ENCODE measurements at regions not wholly inside any gene's neighbourhood (a gene's known extent, or its start where the extent isn't known, plus 50 kb on each side); places are given as distances from the start of the nearest gene placed in this dataset.

DNA sequence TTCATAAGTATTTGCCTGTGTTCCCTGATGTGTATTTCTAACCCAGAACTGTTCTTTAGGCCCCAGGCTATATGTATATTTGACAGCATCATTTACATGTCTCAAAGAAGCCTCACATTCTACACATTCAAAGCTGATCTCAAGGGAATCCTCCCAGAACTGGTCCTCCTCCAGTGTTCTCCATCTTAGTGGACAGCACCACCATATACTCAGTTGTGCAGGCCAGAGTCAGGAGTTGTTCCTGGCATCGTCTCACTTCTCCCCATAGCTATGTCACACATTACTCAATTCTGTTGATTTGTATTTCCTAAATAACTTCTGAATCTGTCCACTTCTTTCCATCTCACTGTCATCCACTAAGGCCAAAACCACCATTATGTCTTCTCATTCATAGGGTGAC is 82.8 kb upstream of the TRPC3 start:
- no peak for DNase-seq (ENCODE audit: low read depth)

DNA sequence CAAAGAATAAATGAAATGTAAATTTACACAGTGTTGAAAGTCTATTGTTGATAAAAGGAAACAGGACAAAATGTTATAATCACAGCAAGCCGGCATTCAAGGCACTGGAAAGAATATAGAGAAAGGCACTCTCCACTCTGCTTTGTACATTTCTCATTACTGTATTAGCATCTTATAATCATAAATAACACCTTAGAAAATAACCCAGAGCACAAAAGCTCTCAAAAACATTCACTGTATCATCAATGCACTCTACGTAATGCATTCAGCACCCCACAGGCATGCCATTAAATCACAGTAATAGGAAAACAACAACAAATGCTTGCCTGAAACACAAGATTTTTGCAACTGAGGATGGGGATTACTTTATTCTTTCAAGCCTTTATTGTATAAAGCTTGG is 75.3 kb upstream of the TRPC3 start:
- no peak for DNase-seq (ENCODE audit: low read depth)

DNA sequence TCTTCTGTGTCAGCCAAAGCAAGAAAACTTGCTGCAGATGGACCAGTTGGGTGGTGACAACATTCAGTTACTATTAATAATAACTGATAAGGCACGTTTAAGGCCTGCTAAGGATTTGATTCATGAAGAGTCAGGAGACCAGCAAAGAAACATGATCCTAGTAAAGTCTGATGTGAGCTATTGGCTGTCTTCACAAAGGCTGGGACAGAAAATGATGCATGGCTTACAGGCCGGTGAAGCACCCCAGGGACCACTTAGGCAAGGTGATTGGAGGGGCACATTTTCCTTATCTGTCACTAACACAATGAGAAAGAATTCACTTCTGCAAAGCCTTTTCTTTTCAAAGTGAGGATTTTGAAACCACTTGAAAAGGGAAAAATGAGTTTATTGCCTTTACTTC is 65.4 kb upstream of the TRPC3 start:
- DNase-seq (ENCODE audit: low read depth), result no peak

DNA sequence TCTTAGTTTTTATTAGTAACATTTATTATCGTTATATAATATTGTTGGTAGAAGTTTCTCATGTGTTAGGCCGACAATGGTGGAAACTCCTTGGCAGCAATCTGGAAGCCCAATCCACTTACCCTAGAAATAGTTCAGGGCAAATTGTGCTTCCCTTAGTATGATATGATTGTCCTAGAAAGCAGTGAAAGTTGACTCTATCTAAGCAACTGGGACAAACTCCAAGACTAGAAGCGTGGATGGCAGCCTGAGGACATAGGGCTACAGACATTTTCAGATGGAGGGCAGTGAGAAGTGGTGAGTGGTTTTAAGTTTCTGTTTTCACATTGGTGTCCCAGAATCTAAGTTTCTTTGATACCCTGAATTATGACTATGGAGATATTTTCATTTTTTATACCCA is 63.3 kb upstream of the TRPC3 start:
- DNase-seq (ENCODE audit: low read depth), result no peak

DNA sequence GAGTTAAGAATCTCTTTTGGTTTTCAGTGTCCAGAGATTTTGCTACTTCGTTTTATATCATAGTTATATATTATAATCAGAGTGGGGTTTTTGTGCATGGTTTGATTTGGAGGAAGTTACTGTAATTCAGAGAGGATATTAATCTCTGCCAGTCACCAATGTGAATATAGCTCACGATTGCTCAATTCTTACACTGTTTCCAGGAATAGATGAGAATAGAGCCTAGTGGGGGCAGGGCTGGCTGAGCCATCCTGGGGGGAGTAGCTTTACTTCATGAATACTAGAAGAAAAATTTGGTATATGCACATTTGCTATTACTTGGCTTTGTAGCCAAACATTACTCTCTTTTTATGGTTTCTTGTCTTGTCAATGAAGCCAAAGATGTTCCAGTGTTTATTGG is 60.9 kb upstream of the TRPC3 start:
- peak; percentile 30 for DNase-seq (ENCODE audit: low read depth)

DNA sequence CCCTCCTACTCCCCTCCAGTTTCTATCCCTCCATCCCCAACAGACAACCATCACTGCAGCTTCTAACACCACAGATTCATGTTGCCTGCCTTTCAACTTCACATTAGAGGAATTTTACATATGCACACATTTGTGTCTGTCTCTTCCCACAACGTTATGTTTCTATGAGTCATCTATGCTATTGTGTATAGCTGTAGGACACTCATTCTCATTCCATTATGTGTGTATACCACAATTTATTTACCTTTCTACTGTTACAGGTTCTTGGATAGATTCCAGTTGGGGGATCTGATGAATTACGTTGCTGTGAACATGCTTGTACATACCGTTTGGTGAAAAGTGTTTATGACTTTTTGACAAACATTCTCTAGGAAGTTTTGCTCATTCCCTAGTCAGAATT is 58.8 kb upstream of the TRPC3 start:
- peak; percentile 38 for DNase-seq (ENCODE audit: low read depth)

DNA sequence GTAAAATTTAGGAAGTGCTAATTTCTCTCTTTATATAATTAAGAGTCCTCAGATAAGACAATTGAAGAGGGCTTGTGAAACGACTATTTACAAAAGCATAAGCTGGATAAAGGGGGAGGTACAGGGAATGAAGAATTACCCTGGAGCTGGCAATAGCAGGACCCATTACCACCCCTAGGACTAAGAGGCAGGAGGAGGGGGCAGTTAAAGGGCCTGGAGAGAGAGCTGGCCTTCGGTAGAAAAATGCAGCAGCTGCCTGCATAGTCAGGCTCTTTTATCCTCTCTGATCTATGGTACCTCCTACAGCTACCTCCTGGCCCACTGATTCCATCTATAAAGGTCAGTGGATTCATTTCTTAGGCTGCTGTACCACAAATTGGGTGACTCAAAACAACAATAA is 57.7 kb upstream of the TRPC3 start:
- no peak for DNase-seq (ENCODE audit: low read depth)

DNA sequence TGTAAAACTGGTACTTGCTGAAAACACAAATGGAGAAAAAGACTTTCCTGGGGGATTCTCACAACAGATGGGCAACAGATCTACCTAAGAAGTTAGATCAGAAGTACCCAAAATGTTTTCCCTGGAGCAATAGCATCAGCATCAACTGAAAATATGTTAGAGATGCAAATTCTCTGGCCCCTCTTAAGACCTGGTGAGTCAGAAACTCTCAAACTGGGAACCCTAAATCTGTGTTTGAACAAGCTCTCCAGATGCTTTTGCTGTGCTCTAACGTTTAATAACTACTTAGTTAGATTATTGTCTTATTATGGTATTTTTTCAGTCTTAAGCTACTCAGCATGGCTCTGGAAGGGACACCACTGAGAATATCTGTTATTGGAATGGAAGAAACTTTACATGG is 55.2 kb upstream of the TRPC3 start:
- DNase-seq (ENCODE audit: low read depth), result no peak

DNA sequence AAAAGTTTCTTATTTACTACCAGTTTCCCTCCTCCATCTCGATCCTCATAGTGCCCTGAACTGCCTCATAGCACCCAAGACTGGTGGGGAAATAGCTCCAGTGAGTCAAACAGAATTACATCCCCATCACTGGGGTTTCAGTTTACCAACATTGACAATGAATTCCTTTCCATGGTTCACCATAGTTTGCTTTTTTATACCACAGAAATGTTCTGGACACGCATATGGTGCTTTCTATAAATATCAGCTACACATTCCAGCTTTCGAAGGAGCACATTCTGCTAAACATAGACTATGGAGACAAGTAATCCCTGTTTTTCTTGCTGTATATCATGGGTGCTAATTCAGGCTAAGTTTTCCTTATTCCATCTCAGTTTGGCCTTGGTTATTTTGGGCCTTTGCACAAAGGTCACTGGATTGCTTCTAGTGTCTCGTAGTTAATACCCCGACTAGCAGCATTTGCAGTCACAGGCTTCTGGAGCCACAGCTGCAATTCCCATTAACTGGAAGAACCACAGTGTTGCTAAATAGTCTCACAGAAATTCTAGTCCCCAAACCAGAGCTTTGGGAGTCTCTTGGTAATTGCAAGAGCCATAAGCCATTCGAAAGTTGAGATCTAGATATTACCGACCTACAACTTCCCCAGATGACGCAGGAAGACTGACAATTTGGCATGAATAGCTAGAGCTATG is 53.4 kb upstream of the TRPC3 start:
- DNase-seq (ENCODE audit: low read depth), result no peak

DNA sequence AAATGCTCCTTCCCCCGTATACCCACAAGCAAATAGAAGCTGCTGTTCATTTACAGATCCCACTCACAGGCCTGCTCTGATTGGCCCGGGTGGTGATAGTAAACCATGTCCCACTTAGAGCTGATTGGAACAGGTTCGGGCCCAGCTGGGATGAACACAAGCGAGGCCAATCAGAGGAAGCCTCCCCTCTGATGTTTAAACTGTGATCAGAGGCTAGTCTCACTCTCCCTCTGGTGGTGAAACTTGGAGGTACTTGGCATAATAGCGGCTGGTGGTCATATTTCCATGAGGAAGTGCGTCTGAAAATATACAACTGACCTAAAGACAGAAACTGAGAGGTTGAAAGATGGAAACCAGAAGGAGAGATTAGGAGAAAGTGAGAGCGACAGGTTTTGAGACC is 51.5 kb upstream of the TRPC3 start:
- DNase-seq (ENCODE audit: low read depth), result no peak
